ENCODE measurements at regions not wholly inside any gene's neighbourhood (a gene's known extent, or its start where the extent isn't known, plus 50 kb on each side); places are given as distances from the start of the nearest gene placed in this dataset.

GRCh38 chr5:116674881-116675625, 100.4 kb upstream of the SEMA6A start:
- TF ChIP-seq CTCF (IDR thresholded peaks at IDR 0.05; ENCODE audit: control extremely low read depth, extremely low read depth, low read depth, missing control alignments) = no peak
- ChIA-PET CTCF (interaction anchor here (1.0 to 3.7 kb wide), 5 partner anchors 9 to 54 kb away, joined by 3 to 11 read pairs (median 4); no protein-coding TSS in a partner anchor), POLR2A (no interaction called here)
- no peak for DNase-seq (ENCODE audit: extremely low spot score)

- TF ChIP-seq CTCF (IDR thresholded peaks at IDR 0.05; ENCODE audit: control extremely low read depth, extremely low read depth, low read depth, missing control alignments) = no peak
- POLR2A ChIA-PET = no interaction called here
- CTCF ChIA-PET = interaction anchor here (1.2 to 3.7 kb wide), 8 partner anchors 10 to 99 kb away, joined by 3 to 21 read pairs (median 6); partner anchors contain the start of gene SEMA6A
- DNase-seq (ENCODE audit: extremely low spot score) = no peak
Observed at GRCh38 chr5:116673453-116673852, 98.8 kb upstream of the SEMA6A start.

GRCh38 chr5:116672203-116672602, 97.6 kb upstream of the SEMA6A start:
- CTCF ChIA-PET = interaction anchor here (0.8 to 3.7 kb wide), 12 partner anchors 8 to 97 kb away, joined by 3 to 21 read pairs (median 6); partner anchors contain the start of gene SEMA6A
- TF ChIP-seq CTCF (IDR thresholded peaks at IDR 0.05; ENCODE audit: control extremely low read depth, extremely low read depth, low read depth, missing control alignments) = no peak
- DNase-seq (ENCODE audit: extremely low spot score) = no peak
- POLR2A ChIA-PET = no interaction called here

- ChIA-PET POLR2A (no interaction called here), CTCF (interaction anchor here (1.6 to 3.7 kb wide), 6 partner anchors 9 to 96 kb away, joined by 4 to 21 read pairs (median 8); partner anchors contain the start of gene SEMA6A)
- TF ChIP-seq CTCF (IDR thresholded peaks at IDR 0.05; ENCODE audit: control extremely low read depth, extremely low read depth, low read depth, missing control alignments) = no peak
- DNase-seq (ENCODE audit: extremely low spot score) = peak; percentile 60
Observed at GRCh38 chr5:116671211-116671736, 96.7 kb upstream of the SEMA6A start.

GRCh38 chr5:116669261-116670031, 94.8 kb upstream of the SEMA6A start:
- TF ChIP-seq CTCF (IDR thresholded peaks at IDR 0.05; ENCODE audit: control extremely low read depth, extremely low read depth, low read depth, missing control alignments) = no peak
- POLR2A ChIA-PET = no interaction called here
- no peak for DNase-seq (ENCODE audit: extremely low spot score)
- CTCF ChIA-PET = interaction anchor here (1.2 to 2.0 kb wide), 2 partner anchors 10 to 93 kb away, joined by 3 to 7 read pairs; no protein-coding TSS in a partner anchor

GRCh38 chr5:116668390-116668789, 93.8 kb upstream of the SEMA6A start:
- TF ChIP-seq CTCF (IDR thresholded peaks at IDR 0.05; ENCODE audit: control extremely low read depth, extremely low read depth, low read depth, missing control alignments) = no peak
- CTCF ChIA-PET = interaction anchor here (1.2 to 2.0 kb wide), 2 partner anchors 9 to 92 kb away, joined by 3 to 7 read pairs; no protein-coding TSS in a partner anchor
- DNase-seq (ENCODE audit: extremely low spot score) = no peak
- POLR2A ChIA-PET = no interaction called here
